ENCODE measurements at regions not wholly inside any gene's neighbourhood (a gene's known extent, or its start where the extent isn't known, plus 50 kb on each side); places are given as distances from the start of the nearest gene placed in this dataset.

DNA sequence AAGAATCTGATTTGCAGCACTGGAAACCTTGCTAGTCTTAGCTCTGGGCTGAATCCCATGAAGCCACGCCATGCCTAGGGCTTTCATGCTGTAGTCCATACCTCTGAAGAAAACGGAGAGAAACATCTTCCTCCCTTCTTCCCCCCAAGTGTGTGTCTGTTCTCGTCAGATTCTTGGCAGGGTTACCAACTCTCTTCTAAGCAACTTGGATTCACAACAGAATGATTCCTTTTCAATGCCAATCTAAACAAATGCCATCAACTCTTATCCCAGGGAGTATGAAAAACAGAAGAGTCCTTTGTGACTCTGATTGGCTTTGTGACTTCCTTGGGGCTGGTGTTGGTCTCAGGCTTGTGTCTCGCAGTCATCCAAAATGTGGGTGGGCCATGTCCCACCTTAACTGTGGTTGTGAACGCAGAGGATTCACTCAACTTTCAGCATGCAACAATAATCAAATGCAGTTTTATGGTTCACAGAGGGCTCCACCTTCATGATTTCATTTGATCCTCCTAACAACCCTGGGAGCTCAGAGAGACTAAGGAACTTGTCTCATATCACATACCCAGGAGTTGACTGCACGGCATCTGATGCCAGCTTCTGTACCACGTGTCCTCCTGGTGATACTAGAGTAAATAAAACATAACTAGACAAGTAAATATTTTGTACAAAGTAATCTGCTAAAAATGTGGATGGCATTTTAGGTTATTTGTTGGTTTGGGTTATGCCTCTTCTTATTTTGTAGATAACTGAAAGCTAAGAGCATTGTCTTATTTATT lies 186.0 kb upstream of the TNP1 start:
- H3K4me1 ChIP-seq, result no peaks in the 10 kb centered on the region
- H3K4me3 ChIP-seq, result no peak overlapping the region
- no peaks in the 10 kb centered on the region for H3K27me3 ChIP-seq
- H3K36me3 ChIP-seq, result no peaks in the 10 kb centered on the region
- no peaks in the 10 kb centered on the region for H3K9me3 ChIP-seq
- TF ChIP-seq POLR2AphosphoS5 (IDR thresholded peaks at IDR 0.05) (no peak), EP300 (IDR thresholded peaks at IDR 0.05) (no peak)
- no peak overlapping the region for H3K27ac ChIP-seq
- ATAC-seq (ENCODE audit: low FRiP score in 2 of 2) (no peak), DNase-seq (no peak)
- WGBS, 2 donors, result 72 to 78% methylated on average over 7 of the region's 7 CpGs

DNA sequence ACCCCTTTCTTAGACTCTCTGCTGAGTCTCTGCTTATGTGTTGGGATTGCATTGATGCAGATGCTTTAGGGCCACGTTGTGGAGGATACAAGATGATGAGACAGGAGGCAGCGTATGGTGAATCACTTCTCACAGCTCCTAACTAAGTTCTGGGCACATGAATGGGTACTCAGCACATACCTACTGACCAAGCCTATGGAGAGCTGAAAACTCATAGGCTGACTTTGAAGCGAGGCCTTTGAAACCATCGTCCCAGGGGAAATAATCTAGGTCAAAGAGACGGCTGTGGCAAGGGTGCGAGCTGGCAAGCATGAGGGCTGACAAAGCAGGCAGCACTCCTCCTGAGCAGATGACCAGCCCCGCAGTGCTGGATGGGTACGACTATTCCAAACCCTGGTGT lies 180.2 kb upstream of the TNP1 start:
- no peak for ATAC-seq (ENCODE audit: low FRiP score in 2 of 2)
- TF ChIP-seq POLR2A (IDR thresholded peaks at IDR 0.05) (no peak), CTCF (IDR thresholded peaks at IDR 0.05) (no peak), POLR2AphosphoS5 (IDR thresholded peaks at IDR 0.05) (no peak), EP300 (IDR thresholded peaks at IDR 0.05) (no peak)
- Histone ChIP-seq H3K4me3 (no peak overlapping the region), H3K27me3 (no peaks in the 10 kb centered on the region), H3K9me3 (no peaks in the 10 kb centered on the region), H3K27ac (no peak overlapping the region), H3K36me3 (no peaks in the 10 kb centered on the region), H3K4me1 (no peaks in the 10 kb centered on the region)
- DNase-seq, result no peak
- 90 to 94% methylated on average over 8 of the region's 8 CpGs for WGBS, 2 donors

GRCh38 chr2:217038001-217038400 lies 178.1 kb upstream of the TNP1 start:
- no peaks in the 10 kb centered on the region for H3K9me3 ChIP-seq
- TF ChIP-seq POLR2A (IDR thresholded peaks at IDR 0.05), result no peak
- TF ChIP-seq EP300 (IDR thresholded peaks at IDR 0.05), result no peak
- no peak for TF ChIP-seq CTCF (IDR thresholded peaks at IDR 0.05)
- TF ChIP-seq POLR2AphosphoS5 (IDR thresholded peaks at IDR 0.05), result no peak
- H3K4me3 ChIP-seq, result no peak overlapping the region
- no peak for ATAC-seq (ENCODE audit: low FRiP score in 2 of 2)
- no peaks in the 10 kb centered on the region for H3K36me3 ChIP-seq
- H3K4me1 ChIP-seq, result no peaks in the 10 kb centered on the region
- DNase-seq, result no peak
- H3K27me3 ChIP-seq, result no peaks in the 10 kb centered on the region
- H3K27ac ChIP-seq, result no peak overlapping the region
- WGBS, 2 donors, result 69 to 75% methylated on average over 2 of the region's 2 CpGs

GRCh38 chr2:217037353-217037752 lies 177.5 kb upstream of the TNP1 start:
- no peaks in the 10 kb centered on the region for H3K9me3 ChIP-seq
- no peaks in the 10 kb centered on the region for H3K27me3 ChIP-seq
- WGBS, 2 donors, result 67% methylated on average over 3 of the region's 3 CpGs
- TF ChIP-seq EP300 (IDR thresholded peaks at IDR 0.05), result no peak
- TF ChIP-seq CTCF (IDR thresholded peaks at IDR 0.05), result no peak
- H3K4me1 ChIP-seq, result no peaks in the 10 kb centered on the region
- H3K36me3 ChIP-seq, result no peaks in the 10 kb centered on the region
- ATAC-seq (ENCODE audit: low FRiP score in 2 of 2), result no peak
- no peak overlapping the region for H3K4me3 ChIP-seq
- H3K27ac ChIP-seq, result no peak overlapping the region
- DNase-seq, result no peak

DNA sequence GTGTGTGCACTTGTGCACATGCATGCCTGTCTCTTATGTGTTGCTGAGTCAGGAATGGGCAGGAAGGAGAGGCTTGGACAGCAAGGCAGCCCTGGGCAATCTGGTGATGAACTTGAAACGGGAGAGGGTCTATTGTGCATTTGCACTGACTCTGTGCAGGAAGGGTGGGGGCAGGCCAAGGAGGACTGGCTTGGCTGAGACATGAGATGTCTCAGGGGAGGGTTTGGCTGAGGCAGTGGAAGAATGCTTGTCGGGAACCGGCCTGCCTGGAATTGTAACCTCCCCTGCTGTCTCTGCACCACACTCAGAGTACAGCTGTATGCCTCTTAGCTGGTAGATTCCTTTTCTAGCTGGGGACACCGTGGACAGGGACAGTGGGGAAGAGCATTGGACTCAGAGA lies 176.1 kb upstream of the TNP1 start:
- peak in 1 of 2 donors; percentile 59 for ATAC-seq (ENCODE audit: low FRiP score in 2 of 2)
- 38 to 50% methylated on average over 4 of the region's 4 CpGs for WGBS, 2 donors

More for the DNA sequence above, 176.1 kb upstream of the TNP1 start:
- Histone ChIP-seq H3K4me1 (no peaks in the 10 kb centered on the region), H3K27ac (no peak overlapping the region), H3K36me3 (no peaks in the 10 kb centered on the region), H3K9me3 (no peaks in the 10 kb centered on the region), H3K4me3 (no peak overlapping the region), H3K27me3 (no peaks in the 10 kb centered on the region)
- TF ChIP-seq EP300 (IDR thresholded peaks at IDR 0.05) (no peak), POLR2AphosphoS5 (IDR thresholded peaks at IDR 0.05) (no peak), CTCF (IDR thresholded peaks at IDR 0.05) (no peak)
- no peak for DNase-seq
